SH-SY5Y (cell line): ENCODE measurements at regions not wholly inside any gene's neighbourhood (a gene's known extent, or its start where the extent isn't known, plus 50 kb on each side); places are given as distances from the start of the nearest gene placed in this dataset.

Experiments used
- GATA2 ChIP-seq: IDR thresholded peaks from 2 replicates; pipeline ENCODE4 v1.6.1; 2011; ENCODE audit warnings: mild to moderate bottlenecking, low read depth, low read length
- GATA3 ChIP-seq: IDR thresholded peaks from 2 replicates; pipeline ENCODE4 v1.6.1; 2011; ENCODE audit warnings: low read depth, mild to moderate bottlenecking, low read length, moderate library complexity

GRCh38 chr3:72401005-72401545 is 447.2 kb downstream of the SHQ1 start:
- TF ChIP-seq GATA2: no peak
- TF ChIP-seq GATA3: no peak
